ENCODE measurements at regions not wholly inside any gene's neighbourhood (a gene's known extent, or its start where the extent isn't known, plus 50 kb on each side); places are given as distances from the start of the nearest gene placed in this dataset.

DNA sequence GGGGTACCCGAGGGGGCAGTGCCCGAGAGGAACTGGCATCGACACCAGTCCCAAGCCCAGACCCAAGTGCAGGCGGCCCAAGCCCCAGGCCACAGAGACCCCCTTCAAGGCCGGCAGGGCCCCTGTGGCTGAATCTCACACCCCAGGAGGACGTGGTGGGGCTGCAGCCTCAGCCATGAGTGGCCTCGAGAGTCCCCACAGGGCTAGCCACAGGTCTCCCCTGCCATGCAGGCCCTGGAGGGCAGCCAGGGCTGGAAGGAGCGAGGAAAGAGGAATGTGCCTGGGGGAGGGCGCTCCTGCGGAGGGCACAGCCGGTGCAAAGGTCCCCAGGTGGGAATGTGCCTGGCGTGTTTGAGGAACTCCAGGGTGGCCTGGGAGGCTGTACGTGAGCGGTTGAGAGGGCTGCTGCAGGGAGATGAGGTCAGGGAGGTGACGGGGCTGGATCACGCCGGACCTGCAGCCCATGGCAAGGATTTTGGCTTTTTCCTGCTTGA is 86.1 kb downstream of the NCOR2 start:
- no peak overlapping the region for H3K56ac ChIP-seq (ENCODE audit: low read length)
- WGBS (ENCODE audit: extremely low coverage, insufficient coverage, low lambda C conversion rate), result no CpG with 5 or more reads among the region's 17 CpGs
- H3K79me1 ChIP-seq (ENCODE audit: low read length), result peaks cover 19% of the 10 kb centered on the region
- no peak overlapping the region for H2BK15ac ChIP-seq (replicated peaks; ENCODE audit: low read depth)
- H3K4me2 ChIP-seq (ENCODE audit: low read length), result no peak overlapping the region
- H2BK5ac ChIP-seq (ENCODE audit: low read length), result no peak overlapping the region
- no peak overlapping the region for H3K23ac ChIP-seq (ENCODE audit: low read length)
- no peak overlapping the region for H3K9ac ChIP-seq (ENCODE audit: low read length)
- DNase-seq, result no peak
- no peak overlapping the region for H3K18ac ChIP-seq (ENCODE audit: low read length)
- H3K4me3 ChIP-seq (ENCODE audit: low read length), result no peak overlapping the region
- H3K36me3 ChIP-seq (ENCODE audit: control insufficient read depth, insufficient read depth, low read length), result peaks cover 3% of the 10 kb centered on the region
- no peaks in the 10 kb centered on the region for H3K4me1 ChIP-seq (ENCODE audit: control insufficient read depth, low read depth, low read length)
- H3K27ac ChIP-seq (ENCODE audit: low read depth, low read length), result no peak overlapping the region
- no peak overlapping the region for H4K5ac ChIP-seq (ENCODE audit: low read length)
- H4K8ac ChIP-seq (ENCODE audit: low read depth, low read length), result no peak overlapping the region
- no peak overlapping the region for H3K4ac ChIP-seq (ENCODE audit: low read depth, low read length)
- no peak overlapping the region for H2AK5ac ChIP-seq (ENCODE audit: low read length)
- no peaks in the 10 kb centered on the region for H3K27me3 ChIP-seq (ENCODE audit: insufficient read depth, low read length, poor library complexity)
- no peak overlapping the region for H2BK120ac ChIP-seq (ENCODE audit: low read depth, low read length)
- H3K79me2 ChIP-seq (ENCODE audit: control insufficient read depth, insufficient read depth, low read length), result peaks cover 5% of the 10 kb centered on the region

DNA sequence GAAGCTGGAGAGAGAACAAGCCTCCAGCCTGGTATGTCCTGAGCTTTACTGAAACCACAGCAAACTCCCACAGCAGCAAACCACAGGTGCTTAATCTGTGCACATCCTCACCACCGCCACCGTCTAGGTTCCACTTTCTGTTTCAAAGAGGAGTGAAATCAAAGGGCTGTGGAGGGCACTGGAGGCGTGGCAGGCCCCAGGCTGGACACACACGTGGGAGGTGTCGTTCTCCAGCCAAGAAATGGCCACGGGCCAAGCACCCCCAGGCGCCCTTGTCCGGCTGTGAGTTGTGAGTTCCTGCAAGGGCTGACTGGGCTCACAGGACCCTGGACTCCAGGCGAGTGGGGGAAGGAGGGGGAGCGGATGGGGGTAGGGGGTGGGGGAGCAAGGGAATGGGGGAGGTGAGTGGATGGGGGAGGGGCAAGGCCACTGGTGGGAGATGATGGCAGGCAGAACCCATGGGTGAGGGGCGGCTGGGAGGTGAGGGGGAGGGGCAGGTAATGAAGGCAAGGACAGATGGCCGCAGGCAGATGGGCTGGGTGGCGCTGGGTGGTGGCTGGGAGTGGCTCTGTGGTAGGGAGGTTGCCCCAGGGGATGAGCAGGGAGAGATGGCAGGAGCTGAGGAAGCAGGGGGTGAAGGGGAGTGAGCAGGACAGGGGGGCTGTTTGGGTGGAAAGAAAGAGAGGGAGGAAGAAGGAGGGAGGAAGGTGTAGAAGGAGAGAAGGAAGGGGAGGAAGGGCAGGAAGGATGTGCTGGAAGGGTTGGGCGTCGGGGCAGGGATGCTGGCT is 86.7 kb downstream of the NCOR2 start:
- H4K5ac ChIP-seq (ENCODE audit: low read length), result no peak overlapping the region
- no peaks in the 10 kb centered on the region for H3K4me1 ChIP-seq (ENCODE audit: control insufficient read depth, low read depth, low read length)
- no peak overlapping the region for H2BK15ac ChIP-seq (replicated peaks; ENCODE audit: low read depth)
- no peak overlapping the region for H3K9ac ChIP-seq (ENCODE audit: low read length)
- H2BK120ac ChIP-seq (ENCODE audit: low read depth, low read length), result no peak overlapping the region
- WGBS (ENCODE audit: extremely low coverage, insufficient coverage, low lambda C conversion rate), result no CpG with 5 or more reads among the region's 15 CpGs
- no peak overlapping the region for H3K27ac ChIP-seq (ENCODE audit: low read depth, low read length)
- no peak for DNase-seq
- H3K27me3 ChIP-seq (ENCODE audit: insufficient read depth, low read length, poor library complexity), result no peaks in the 10 kb centered on the region
- peaks cover 1% of the 10 kb centered on the region for H3K36me3 ChIP-seq (ENCODE audit: control insufficient read depth, insufficient read depth, low read length)
- no peak overlapping the region for H3K4ac ChIP-seq (ENCODE audit: low read depth, low read length)
- H3K4me3 ChIP-seq (ENCODE audit: low read length), result no peak overlapping the region
- no peak overlapping the region for H3K56ac ChIP-seq (ENCODE audit: low read length)
- no peak overlapping the region for H3K23ac ChIP-seq (ENCODE audit: low read length)
- H2BK5ac ChIP-seq (ENCODE audit: low read length), result no peak overlapping the region
- peaks cover 5% of the 10 kb centered on the region for H3K79me2 ChIP-seq (ENCODE audit: control insufficient read depth, insufficient read depth, low read length)
- peaks cover 18% of the 10 kb centered on the region for H3K79me1 ChIP-seq (ENCODE audit: low read length)
- no peak overlapping the region for H2AK5ac ChIP-seq (ENCODE audit: low read length)
- no peak overlapping the region for H3K18ac ChIP-seq (ENCODE audit: low read length)
- H4K8ac ChIP-seq (ENCODE audit: low read depth, low read length), result no peak overlapping the region
- H3K4me2 ChIP-seq (ENCODE audit: low read length), result no peak overlapping the region

DNA sequence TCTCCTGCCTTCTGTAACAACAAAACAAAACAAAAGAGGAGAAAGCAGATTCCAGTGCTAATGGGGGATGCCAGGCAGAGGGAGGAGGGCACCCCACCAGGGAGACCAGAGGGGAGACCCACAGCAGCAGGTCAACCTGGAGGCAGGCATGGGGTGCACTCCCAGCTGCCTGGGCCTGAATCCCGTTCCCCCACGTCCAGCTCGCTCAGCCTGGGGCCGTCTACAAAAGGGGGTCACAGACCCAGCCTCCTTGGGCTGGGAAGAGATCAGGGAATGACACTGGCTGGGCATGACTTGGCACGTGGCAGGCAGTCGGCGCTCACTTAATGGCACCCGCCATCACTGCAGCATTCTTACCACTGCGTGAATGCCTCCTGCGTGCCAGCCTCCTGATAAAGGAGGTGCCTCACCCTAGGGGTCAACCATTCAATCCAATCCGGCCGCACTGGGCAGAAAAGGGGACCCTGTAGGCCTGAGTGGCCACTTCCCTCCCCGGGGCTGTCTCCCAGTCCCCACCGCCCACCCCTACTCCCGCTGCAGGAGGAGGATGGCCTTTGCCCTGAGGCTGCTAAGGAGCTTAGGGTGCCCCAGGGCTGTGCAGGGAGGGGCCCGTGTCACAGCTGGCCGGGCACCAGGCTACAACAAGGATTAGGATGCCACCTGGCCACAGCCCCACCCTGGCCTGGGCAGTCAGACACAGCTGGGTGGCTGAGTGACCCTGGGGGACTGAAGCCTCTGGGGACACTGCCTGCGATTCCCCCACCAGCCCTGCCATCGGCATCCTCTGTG is 87.5 kb downstream of the NCOR2 start:
- WGBS (ENCODE audit: extremely low coverage, insufficient coverage, low lambda C conversion rate), result no CpG with 5 or more reads among the region's 19 CpGs
- H3K79me1 ChIP-seq (ENCODE audit: low read length), result peaks cover 16% of the 10 kb centered on the region
- peaks cover under 1% of the 10 kb centered on the region for H3K79me2 ChIP-seq (ENCODE audit: control insufficient read depth, insufficient read depth, low read length)
- H3K4ac ChIP-seq (ENCODE audit: low read depth, low read length), result no peak overlapping the region
- H2BK15ac ChIP-seq (replicated peaks; ENCODE audit: low read depth), result no peak overlapping the region
- H3K56ac ChIP-seq (ENCODE audit: low read length), result no peak overlapping the region
- H4K5ac ChIP-seq (ENCODE audit: low read length), result no peak overlapping the region
- no peaks in the 10 kb centered on the region for H3K4me1 ChIP-seq (ENCODE audit: control insufficient read depth, low read depth, low read length)
- no peak overlapping the region for H3K4me2 ChIP-seq (ENCODE audit: low read length)
- H2AK5ac ChIP-seq (ENCODE audit: low read length), result no peak overlapping the region
- no peak overlapping the region for H2BK5ac ChIP-seq (ENCODE audit: low read length)
- H3K27ac ChIP-seq (ENCODE audit: low read depth, low read length), result no peak overlapping the region
- no peak overlapping the region for H3K18ac ChIP-seq (ENCODE audit: low read length)
- peaks cover 1% of the 10 kb centered on the region for H3K36me3 ChIP-seq (ENCODE audit: control insufficient read depth, insufficient read depth, low read length)
- no peak overlapping the region for H3K23ac ChIP-seq (ENCODE audit: low read length)
- H3K27me3 ChIP-seq (ENCODE audit: insufficient read depth, low read length, poor library complexity), result no peaks in the 10 kb centered on the region
- no peak for DNase-seq
- no peak overlapping the region for H3K9ac ChIP-seq (ENCODE audit: low read length)
- no peak overlapping the region for H4K8ac ChIP-seq (ENCODE audit: low read depth, low read length)
- no peak overlapping the region for H3K4me3 ChIP-seq (ENCODE audit: low read length)
- no peak overlapping the region for H2BK120ac ChIP-seq (ENCODE audit: low read depth, low read length)

DNA sequence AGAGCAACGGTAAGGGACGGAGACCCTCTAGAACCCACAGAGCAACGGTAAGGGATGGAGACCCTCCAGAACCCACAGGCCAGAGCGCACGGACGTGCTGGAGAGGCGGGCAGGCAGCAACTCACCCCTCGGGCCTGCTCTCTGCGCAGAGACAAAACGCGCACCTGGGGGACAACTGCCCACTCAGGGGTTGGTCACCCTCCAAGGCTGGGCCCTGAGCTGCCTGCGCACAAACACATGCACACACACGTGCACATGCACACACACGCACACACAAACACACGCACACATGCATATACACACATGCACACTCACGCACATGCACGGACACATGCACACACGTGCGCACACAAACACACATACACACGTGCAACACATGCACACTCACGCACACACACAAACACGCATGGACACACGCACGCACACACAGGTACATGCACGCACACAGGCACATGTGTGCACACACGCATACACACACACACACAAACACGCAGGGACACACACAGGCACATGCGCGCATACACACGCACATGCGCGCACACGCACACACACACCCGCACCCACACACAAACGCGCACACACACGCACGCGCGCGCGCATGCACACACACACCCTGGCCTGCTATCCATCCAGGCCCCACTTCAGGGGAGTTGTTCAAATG is 88.3 kb downstream of the NCOR2 start:
- H3K23ac ChIP-seq (ENCODE audit: low read length), result no peak overlapping the region
- H2BK15ac ChIP-seq (replicated peaks; ENCODE audit: low read depth), result no peak overlapping the region
- H4K8ac ChIP-seq (ENCODE audit: low read depth, low read length), result no peak overlapping the region
- H4K5ac ChIP-seq (ENCODE audit: low read length), result no peak overlapping the region
- no peaks in the 10 kb centered on the region for H3K79me2 ChIP-seq (ENCODE audit: control insufficient read depth, insufficient read depth, low read length)
- no peak for DNase-seq
- H3K4me3 ChIP-seq (ENCODE audit: low read length), result no peak overlapping the region
- no peak overlapping the region for H2BK5ac ChIP-seq (ENCODE audit: low read length)
- no peaks in the 10 kb centered on the region for H3K4me1 ChIP-seq (ENCODE audit: control insufficient read depth, low read depth, low read length)
- H3K4me2 ChIP-seq (ENCODE audit: low read length), result no peak overlapping the region
- no peak overlapping the region for H3K56ac ChIP-seq (ENCODE audit: low read length)
- H2BK120ac ChIP-seq (ENCODE audit: low read depth, low read length), result no peak overlapping the region
- no peak overlapping the region for H3K4ac ChIP-seq (ENCODE audit: low read depth, low read length)
- no peaks in the 10 kb centered on the region for H3K27me3 ChIP-seq (ENCODE audit: insufficient read depth, low read length, poor library complexity)
- H3K18ac ChIP-seq (ENCODE audit: low read length), result no peak overlapping the region
- no CpG with 5 or more reads among the region's 42 CpGs for WGBS (ENCODE audit: extremely low coverage, insufficient coverage, low lambda C conversion rate)
- H3K36me3 ChIP-seq (ENCODE audit: control insufficient read depth, insufficient read depth, low read length), result peaks cover 1% of the 10 kb centered on the region
- no peak overlapping the region for H2AK5ac ChIP-seq (ENCODE audit: low read length)
- H3K79me1 ChIP-seq (ENCODE audit: low read length), result peaks cover 11% of the 10 kb centered on the region
- H3K27ac ChIP-seq (ENCODE audit: low read depth, low read length), result no peak overlapping the region
- H3K9ac ChIP-seq (ENCODE audit: low read length), result no peak overlapping the region

DNA sequence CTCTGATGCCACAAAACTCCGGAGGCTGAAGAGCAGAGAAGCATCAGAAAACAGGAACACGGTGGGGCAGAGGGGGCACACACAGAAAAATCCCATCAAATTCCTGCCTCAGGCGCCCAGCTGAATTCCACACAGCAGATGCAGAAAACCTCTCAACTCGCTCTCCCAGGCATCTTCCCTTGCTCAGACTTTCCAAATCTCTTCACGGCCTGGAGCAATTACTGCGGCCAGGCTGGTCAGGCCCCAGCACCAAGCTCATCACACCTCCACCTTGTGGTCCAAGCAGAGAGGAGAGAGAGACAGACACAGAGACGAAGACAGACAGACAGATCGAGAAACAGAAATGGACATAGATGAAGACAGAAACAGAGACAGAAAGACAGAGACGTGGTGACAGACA is 89.0 kb downstream of the NCOR2 start:
- no peak overlapping the region for H3K9ac ChIP-seq (ENCODE audit: low read length)
- DNase-seq, result peak; percentile 37
- no peak overlapping the region for H3K56ac ChIP-seq (ENCODE audit: low read length)
- H3K4me2 ChIP-seq (ENCODE audit: low read length), result no peak overlapping the region
- H2BK5ac ChIP-seq (ENCODE audit: low read length), result no peak overlapping the region
- no peak overlapping the region for H2AK5ac ChIP-seq (ENCODE audit: low read length)
- H3K27ac ChIP-seq (ENCODE audit: low read depth, low read length), result no peak overlapping the region
- no peak overlapping the region for H3K4me3 ChIP-seq (ENCODE audit: low read length)
- H3K79me1 ChIP-seq (ENCODE audit: low read length), result peaks cover 14% of the 10 kb centered on the region
- H3K18ac ChIP-seq (ENCODE audit: low read length), result no peak overlapping the region
- no peaks in the 10 kb centered on the region for H3K79me2 ChIP-seq (ENCODE audit: control insufficient read depth, insufficient read depth, low read length)
- H2BK120ac ChIP-seq (ENCODE audit: low read depth, low read length), result no peak overlapping the region
- no peak overlapping the region for H3K4ac ChIP-seq (ENCODE audit: low read depth, low read length)
- no peak overlapping the region for H4K5ac ChIP-seq (ENCODE audit: low read length)
- no peaks in the 10 kb centered on the region for H3K27me3 ChIP-seq (ENCODE audit: insufficient read depth, low read length, poor library complexity)
- WGBS (ENCODE audit: extremely low coverage, insufficient coverage, low lambda C conversion rate), result no CpG with 5 or more reads among the region's 9 CpGs
- H2BK15ac ChIP-seq (replicated peaks; ENCODE audit: low read depth), result no peak overlapping the region
- no peaks in the 10 kb centered on the region for H3K36me3 ChIP-seq (ENCODE audit: control insufficient read depth, insufficient read depth, low read length)
- H3K23ac ChIP-seq (ENCODE audit: low read length), result no peak overlapping the region
- no peak overlapping the region for H4K8ac ChIP-seq (ENCODE audit: low read depth, low read length)
- H3K4me1 ChIP-seq (ENCODE audit: control insufficient read depth, low read depth, low read length), result no peaks in the 10 kb centered on the region

Measured in mesendoderm (in vitro differentiated cells).